SK-N-SH treated with all-trans-retinoic acid at 6 μM for 48 hours (cell line): ENCODE measurements at regions not wholly inside any gene's neighbourhood (a gene's known extent, or its start where the extent isn't known, plus 50 kb on each side); places are given as distances from the start of the nearest gene placed in this dataset.

ENCODE experiments used
- ATAC-seq: fragments of 200-7000 bp; cut with Tn5 transposase; 3 replicates; pipeline ENCODE4 v1.9.1; 2020; ENCODE audit warnings: mild to moderate bottlenecking, moderate library complexity
- ARNTL ChIP-seq: fragments of 450-650 bp; formaldehyde crosslinking; IDR thresholded peaks from 2 replicates; pipeline ENCODE4 v1.5.0; 2020; ENCODE audit warnings: low read depth, mild to moderate bottlenecking, moderate library complexity, borderline replicate concordance
- BACH2 ChIP-seq: fragments of 250-450 bp; sonication (Bioruptor Pico); IDR thresholded peaks from 2 replicates; pipeline ENCODE4 v1.9.0; 2021; ENCODE audit warnings: mild to moderate bottlenecking, borderline replicate concordance
- CSDC2 ChIP-seq: fragments of 250-450 bp; sonication (Bioruptor Pico); IDR thresholded peaks from 2 replicates; pipeline ENCODE4 v1.5.0; 2020; ENCODE audit warnings: mild to moderate bottlenecking, moderate library complexity
- ESRRG ChIP-seq: fragments of 250-450 bp; sonication (Bioruptor Pico); IDR thresholded peaks from 2 replicates; pipeline ENCODE4 v1.6.1; 2021; ENCODE audit warnings: mild to moderate bottlenecking
- OSR1 ChIP-seq: fragments of 250-450 bp; sonication (Bioruptor Pico); IDR thresholded peaks from 2 replicates; pipeline ENCODE4 v1.8.0; 2022; ENCODE audit warnings: moderate library complexity, mild to moderate bottlenecking, inconsistent platforms
- PPARA ChIP-seq: fragments of 250-450 bp; sonication (Bioruptor Pico); IDR thresholded peaks from 2 replicates; pipeline ENCODE4 v1.5.0; 2020; ENCODE audit warnings: mild to moderate bottlenecking, borderline replicate concordance
- RARB ChIP-seq: fragments of 250-450 bp; sonication (Bioruptor Pico); IDR thresholded peaks from 2 replicates; pipeline ENCODE4 v1.8.0; 2021; ENCODE audit warnings: mild to moderate bottlenecking, moderate library complexity
- SNAI2 ChIP-seq: fragments of 250-450 bp; sonication (Bioruptor Pico); IDR thresholded peaks from 2 replicates; pipeline ENCODE4 v1.5.0; 2020; ENCODE audit warnings: mild to moderate bottlenecking, moderate library complexity
- TCF4 ChIP-seq: fragments of 250-450 bp; sonication (Bioruptor Pico); IDR thresholded peaks from 2 replicates; pipeline ENCODE4 v1.8.0; 2021; ENCODE audit warnings: mild to moderate bottlenecking, moderate library complexity, borderline replicate concordance
- ZC3H10 ChIP-seq: fragments of 250-450 bp; sonication (Bioruptor Pico); IDR thresholded peaks from 2 replicates; pipeline ENCODE4 v1.5.1; 2021; ENCODE audit warnings: mild to moderate bottlenecking, moderate library complexity
- ZFP3 ChIP-seq: fragments of 250-450 bp; sonication (Bioruptor Pico); IDR thresholded peaks from 2 replicates; pipeline ENCODE4 v1.5.0; 2020; ENCODE audit warnings: mild to moderate bottlenecking, moderate library complexity
- ZFP30 ChIP-seq: fragments of 450-650 bp; formaldehyde crosslinking; IDR thresholded peaks from 2 replicates; pipeline ENCODE4 v1.5.0; 2022; ENCODE audit warnings: mild to moderate bottlenecking, moderate library complexity
- ZNF565 ChIP-seq: fragments of 450-650 bp; formaldehyde crosslinking; conservative IDR thresholded peaks from 2 replicates; pipeline ENCODE4 v1.5.0; 2020; ENCODE audit warnings: low read depth, mild to moderate bottlenecking, moderate library complexity
- ZNF70 ChIP-seq: fragments of 450-650 bp; formaldehyde crosslinking; IDR thresholded peaks from 2 replicates; pipeline ENCODE4 v1.5.0; 2020; ENCODE audit warnings: mild to moderate bottlenecking, moderate library complexity
- ZNF8 ChIP-seq: fragments of 450-650 bp; formaldehyde crosslinking; IDR thresholded peaks from 2 replicates; pipeline ENCODE4 v1.5.0; 2020; ENCODE audit warnings: mild to moderate bottlenecking, moderate library complexity
- TF ChIP-seq, protein P1 (sequence below): fragments of 250-450 bp; sonication (Bioruptor Pico); IDR thresholded peaks from 2 replicates; pipeline ENCODE4 v1.5.1; 2020; ENCODE audit warnings: low read depth, mild to moderate bottlenecking, moderate library complexity
- TF ChIP-seq, protein P2 (sequence below): fragments of 250-450 bp; sonication (Bioruptor Pico); IDR thresholded peaks from 2 replicates; pipeline ENCODE4 v1.8.0; 2021; ENCODE audit warnings: low read depth, mild to moderate bottlenecking, moderate library complexity, borderline replicate concordance
- TF ChIP-seq, protein P3 (sequence below): fragments of 250-450 bp; sonication (Bioruptor Pico); IDR thresholded peaks from 2 replicates; pipeline ENCODE4 v1.5.0; 2020; ENCODE audit warnings: mild to moderate bottlenecking, moderate library complexity
- TF ChIP-seq, protein P4 (sequence below): fragments of 250-450 bp; sonication (Bioruptor Pico); IDR thresholded peaks from 2 replicates; pipeline ENCODE4 v1.5.1; 2021; ENCODE audit warnings: mild to moderate bottlenecking, moderate library complexity

DNA sequence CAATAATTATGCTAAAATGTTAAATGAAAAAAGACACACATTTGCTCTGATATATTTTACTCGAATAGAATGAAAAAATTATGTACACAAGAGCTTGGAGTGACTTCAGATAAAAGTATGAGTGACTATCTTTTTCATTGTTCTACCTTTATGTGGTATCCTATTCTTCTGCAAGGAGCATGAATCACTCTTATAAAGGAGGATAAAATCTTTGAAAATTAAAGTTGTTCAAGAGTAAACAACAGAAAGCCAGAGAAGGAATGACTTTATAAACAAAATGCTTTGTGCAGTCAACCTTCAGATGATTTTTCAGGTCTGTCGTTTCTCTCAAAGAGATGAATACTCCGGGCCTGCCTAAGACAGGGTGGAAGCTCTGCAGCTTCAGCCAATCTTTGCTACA is 215.3 kb downstream of the FOXA2 start:
- no peak for ATAC-seq

DNA sequence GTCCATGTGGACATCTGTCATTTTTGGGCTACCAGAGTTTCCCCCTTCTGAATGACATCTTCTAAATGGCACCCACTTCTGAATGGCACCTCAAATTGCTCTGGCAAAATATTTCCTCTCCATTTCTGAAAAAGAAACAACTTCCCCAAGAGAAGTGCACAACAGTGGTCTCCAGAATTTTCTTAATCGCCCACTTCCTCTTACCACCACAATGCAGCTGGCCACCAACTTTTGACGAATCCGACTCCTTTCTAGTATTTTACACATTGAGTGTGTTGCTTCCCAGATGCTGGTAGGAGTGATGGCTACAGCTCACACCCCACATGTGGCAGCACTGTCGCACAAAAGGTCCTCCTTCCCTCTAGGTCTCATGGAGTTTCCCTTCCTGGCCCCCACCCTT is 216.1 kb downstream of the FOXA2 start:
- TF ChIP-seq, protein P1, sequence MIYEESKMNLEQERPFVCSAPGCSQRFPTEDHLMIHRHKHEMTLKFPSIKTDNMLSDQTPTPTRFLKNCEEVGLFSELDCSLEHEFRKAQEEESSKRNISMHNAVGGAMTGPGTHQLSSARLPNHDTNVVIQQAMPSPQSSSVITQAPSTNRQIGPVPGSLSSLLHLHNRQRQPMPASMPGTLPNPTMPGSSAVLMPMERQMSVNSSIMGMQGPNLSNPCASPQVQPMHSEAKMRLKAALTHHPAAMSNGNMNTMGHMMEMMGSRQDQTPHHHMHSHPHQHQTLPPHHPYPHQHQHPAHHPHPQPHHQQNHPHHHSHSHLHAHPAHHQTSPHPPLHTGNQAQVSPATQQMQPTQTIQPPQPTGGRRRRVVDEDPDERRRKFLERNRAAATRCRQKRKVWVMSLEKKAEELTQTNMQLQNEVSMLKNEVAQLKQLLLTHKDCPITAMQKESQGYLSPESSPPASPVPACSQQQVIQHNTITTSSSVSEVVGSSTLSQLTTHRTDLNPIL (CRISPR knock-in tag) = no peak
- TF ChIP-seq RARB (CRISPR knock-in tag) (no peak), SNAI2 (CRISPR knock-in tag) (no peak), TCF4 (CRISPR knock-in tag) (no peak), ZNF565 (CRISPR knock-in tag) (no peak), BACH2 (CRISPR knock-in tag) (no peak), ZFP30 (CRISPR knock-in tag) (no peak), OSR1 (CRISPR knock-in tag) (no peak), ZC3H10 (CRISPR knock-in tag) (no peak)
- TF ChIP-seq, protein P2, sequence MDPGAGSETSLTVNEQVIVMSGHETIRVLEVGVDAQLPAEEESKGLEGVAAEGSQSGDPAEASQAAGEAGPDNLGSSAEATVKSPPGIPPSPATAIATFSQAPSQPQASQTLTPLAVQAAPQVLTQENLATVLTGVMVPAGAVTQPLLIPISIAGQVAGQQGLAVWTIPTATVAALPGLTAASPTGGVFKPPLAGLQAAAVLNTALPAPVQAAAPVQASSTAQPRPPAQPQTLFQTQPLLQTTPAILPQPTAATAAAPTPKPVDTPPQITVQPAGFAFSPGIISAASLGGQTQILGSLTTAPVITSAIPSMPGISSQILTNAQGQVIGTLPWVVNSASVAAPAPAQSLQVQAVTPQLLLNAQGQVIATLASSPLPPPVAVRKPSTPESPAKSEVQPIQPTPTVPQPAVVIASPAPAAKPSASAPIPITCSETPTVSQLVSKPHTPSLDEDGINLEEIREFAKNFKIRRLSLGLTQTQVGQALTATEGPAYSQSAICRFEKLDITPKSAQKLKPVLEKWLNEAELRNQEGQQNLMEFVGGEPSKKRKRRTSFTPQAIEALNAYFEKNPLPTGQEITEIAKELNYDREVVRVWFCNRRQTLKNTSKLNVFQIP (CRISPR knock-in tag) = no peak
- ATAC-seq = no peak

More for the DNA sequence above, 215.3 kb downstream of the FOXA2 start:
- TF ChIP-seq ZFP30 (CRISPR knock-in tag) = no peak
- TF ChIP-seq ARNTL = no peak
- TF ChIP-seq CSDC2 (CRISPR knock-in tag) = no peak
- TF ChIP-seq PPARA = no peak
- TF ChIP-seq, protein P3, sequence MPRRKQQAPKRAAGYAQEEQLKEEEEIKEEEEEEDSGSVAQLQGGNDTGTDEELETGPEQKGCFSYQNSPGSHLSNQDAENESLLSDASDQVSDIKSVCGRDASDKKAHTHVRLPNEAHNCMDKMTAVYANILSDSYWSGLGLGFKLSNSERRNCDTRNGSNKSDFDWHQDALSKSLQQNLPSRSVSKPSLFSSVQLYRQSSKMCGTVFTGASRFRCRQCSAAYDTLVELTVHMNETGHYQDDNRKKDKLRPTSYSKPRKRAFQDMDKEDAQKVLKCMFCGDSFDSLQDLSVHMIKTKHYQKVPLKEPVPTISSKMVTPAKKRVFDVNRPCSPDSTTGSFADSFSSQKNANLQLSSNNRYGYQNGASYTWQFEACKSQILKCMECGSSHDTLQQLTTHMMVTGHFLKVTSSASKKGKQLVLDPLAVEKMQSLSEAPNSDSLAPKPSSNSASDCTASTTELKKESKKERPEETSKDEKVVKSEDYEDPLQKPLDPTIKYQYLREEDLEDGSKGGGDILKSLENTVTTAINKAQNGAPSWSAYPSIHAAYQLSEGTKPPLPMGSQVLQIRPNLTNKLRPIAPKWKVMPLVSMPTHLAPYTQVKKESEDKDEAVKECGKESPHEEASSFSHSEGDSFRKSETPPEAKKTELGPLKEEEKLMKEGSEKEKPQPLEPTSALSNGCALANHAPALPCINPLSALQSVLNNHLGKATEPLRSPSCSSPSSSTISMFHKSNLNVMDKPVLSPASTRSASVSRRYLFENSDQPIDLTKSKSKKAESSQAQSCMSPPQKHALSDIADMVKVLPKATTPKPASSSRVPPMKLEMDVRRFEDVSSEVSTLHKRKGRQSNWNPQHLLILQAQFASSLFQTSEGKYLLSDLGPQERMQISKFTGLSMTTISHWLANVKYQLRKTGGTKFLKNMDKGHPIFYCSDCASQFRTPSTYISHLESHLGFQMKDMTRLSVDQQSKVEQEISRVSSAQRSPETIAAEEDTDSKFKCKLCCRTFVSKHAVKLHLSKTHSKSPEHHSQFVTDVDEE (CRISPR knock-in tag) = no peak
- no peak for TF ChIP-seq ESRRG (CRISPR knock-in tag)
- TF ChIP-seq RARB (CRISPR knock-in tag) = no peak
- no peak for TF ChIP-seq ZNF8 (CRISPR knock-in tag)
- TF ChIP-seq BACH2 (CRISPR knock-in tag) = no peak
- no peak for TF ChIP-seq ZC3H10 (CRISPR knock-in tag)
- TF ChIP-seq, protein P1 (CRISPR knock-in tag) = no peak
- no peak for TF ChIP-seq ZNF565 (CRISPR knock-in tag)
- no peak for TF ChIP-seq TCF4 (CRISPR knock-in tag)
- TF ChIP-seq ZNF70 (CRISPR knock-in tag) = no peak
- no peak for TF ChIP-seq OSR1 (CRISPR knock-in tag)

DNA sequence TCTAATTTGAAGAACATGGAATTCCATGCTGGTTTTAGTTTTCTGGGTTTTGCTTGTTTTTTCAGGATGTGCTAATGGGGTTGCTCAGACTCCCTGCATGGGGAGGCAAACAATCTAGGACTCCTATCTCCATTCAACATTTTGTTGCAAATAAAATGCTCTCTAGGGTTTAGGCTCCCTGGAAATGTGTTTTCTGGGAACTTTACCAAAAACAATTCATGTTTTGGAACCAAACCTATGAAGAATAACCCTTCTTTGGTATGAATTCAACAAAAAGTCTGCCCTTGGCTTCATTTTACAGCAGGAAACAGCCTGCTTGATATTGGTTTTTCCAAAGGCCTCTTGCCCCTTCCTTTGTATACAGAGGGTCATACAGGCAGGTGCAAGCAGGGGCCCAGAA is 217.7 kb downstream of the FOXA2 start:
- ATAC-seq = no peak
- TF ChIP-seq ZNF70 (CRISPR knock-in tag) = no peak
- no peak for TF ChIP-seq ZC3H10 (CRISPR knock-in tag)
- TF ChIP-seq, protein P3 (CRISPR knock-in tag) = no peak
- no peak for TF ChIP-seq PPARA
- TF ChIP-seq, protein P2 (CRISPR knock-in tag) = no peak
- no peak for TF ChIP-seq OSR1 (CRISPR knock-in tag)
- no peak for TF ChIP-seq BACH2 (CRISPR knock-in tag)
- no peak for TF ChIP-seq ZFP3 (CRISPR knock-in tag)
- TF ChIP-seq ZNF565 (CRISPR knock-in tag) = no peak
- TF ChIP-seq, protein P4, sequence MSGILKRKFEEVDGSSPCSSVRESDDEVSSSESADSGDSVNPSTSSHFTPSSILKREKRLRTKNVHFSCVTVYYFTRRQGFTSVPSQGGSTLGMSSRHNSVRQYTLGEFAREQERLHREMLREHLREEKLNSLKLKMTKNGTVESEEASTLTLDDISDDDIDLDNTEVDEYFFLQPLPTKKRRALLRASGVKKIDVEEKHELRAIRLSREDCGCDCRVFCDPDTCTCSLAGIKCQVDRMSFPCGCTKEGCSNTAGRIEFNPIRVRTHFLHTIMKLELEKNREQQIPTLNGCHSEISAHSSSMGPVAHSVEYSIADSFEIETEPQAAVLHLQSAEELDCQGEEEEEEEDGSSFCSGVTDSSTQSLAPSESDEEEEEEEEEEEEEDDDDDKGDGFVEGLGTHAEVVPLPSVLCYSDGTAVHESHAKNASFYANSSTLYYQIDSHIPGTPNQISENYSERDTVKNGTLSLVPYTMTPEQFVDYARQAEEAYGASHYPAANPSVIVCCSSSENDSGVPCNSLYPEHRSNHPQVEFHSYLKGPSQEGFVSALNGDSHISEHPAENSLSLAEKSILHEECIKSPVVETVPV (CRISPR knock-in tag) = no peak
